ENCODE measurements at regions not wholly inside any gene's neighbourhood (a gene's known extent, or its start where the extent isn't known, plus 50 kb on each side); places are given as distances from the start of the nearest gene placed in this dataset.
A peak's percentile ranks its signal among the peaks of the same experiment; 100 is the strongest.
"Not testable (repeated sequence)": the region's sequence is repeated elsewhere in the genome, so short reads cannot be mapped to it uniquely, and the experiment has no call there.

DNA sequence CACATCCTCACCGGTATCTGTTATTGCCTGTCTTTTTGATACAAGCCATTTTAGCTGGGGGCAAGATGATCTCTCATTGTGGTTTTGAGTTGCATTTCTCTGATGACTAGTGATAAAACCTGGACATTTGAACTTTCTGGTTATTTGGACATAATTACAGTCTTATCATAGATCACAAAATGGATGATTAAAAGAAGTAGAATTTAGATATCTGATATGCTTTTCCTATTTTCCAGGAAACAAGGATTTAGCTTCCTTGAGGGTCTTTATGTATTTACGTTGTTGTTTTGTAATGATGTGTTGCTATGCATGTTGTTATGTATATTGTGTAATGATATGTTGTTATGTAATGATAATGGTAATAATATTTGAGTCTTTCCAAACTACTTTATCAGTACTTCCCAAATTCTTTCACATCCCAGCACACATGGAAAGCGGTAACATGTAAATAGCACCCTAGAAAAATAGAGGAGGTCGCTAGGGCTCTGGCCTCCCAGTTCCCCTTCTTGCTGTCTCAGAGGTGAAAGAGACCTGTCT lies 53.8 kb downstream of the GJD2 start:
- DNase-seq (ENCODE audit: low read depth), result no peak

DNA sequence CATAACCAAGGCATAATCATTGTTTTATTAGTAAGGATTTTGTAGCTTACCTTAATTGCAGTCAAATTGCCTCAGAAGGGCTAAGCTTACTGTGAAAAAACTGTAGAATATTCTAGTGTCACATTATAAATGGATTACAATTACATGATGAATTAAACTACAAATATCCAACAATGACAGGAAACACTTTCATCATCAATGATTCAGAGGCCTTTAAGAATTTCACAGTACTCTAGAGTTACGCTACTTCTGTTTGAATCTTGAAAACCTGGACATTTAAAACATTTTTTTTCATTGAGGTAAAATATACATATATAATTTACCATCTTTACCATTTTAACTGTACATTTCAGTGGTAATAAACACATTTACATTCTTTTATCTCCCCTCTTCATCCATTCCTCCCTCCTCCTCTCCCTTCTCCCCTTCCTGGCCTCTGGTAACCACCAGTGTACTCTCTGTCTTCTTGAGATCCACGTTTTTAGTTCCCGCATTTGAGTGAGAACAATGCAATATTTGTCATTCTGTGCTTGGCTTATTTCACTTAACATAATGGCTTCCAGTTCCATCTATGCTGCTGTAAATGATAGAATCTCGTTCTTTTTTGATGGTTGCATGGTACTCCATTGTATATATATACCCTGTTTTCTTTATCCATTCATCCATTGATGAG lies 54.7 kb downstream of the GJD2 start:
- DNase-seq (ENCODE audit: low read depth), result no peak

GRCh38 chr15:34696506-34696905 lies 58.3 kb downstream of the GJD2 start:
- no peak for DNase-seq (ENCODE audit: low read depth)

DNA sequence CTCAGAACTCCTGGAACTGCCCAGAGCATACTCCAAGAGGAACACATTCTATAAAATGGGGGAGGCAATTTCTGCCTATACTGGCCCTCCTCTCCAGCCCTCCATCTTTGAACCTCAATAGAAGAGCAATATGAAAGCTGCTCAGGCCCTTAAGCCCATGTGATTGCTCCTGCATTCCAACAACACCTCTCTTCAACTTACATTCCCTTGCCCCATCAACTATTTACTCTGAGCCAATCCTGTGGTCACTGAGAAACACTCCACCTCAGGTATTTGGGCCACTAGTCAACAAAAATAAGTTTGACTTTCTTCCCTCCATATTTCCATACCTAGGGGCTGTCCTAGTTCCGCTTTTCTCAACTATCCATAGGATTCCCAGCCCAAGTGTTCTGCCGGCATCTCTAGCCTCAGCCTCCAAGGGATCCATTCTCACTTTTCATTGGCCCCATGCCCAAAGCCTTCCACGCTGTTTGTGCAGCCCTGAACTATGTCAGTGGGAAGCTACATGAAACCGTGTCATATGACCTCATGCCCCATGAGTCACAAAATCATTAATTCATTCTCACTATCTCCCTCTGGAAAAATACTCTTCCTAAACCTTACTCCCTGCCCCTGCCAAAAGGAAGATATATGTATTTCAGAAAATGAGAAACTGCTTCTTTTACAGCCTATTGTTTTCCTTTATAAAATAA lies 61.6 kb downstream of the GJD2 start:
- no peak for DNase-seq (ENCODE audit: low read depth)

DNA sequence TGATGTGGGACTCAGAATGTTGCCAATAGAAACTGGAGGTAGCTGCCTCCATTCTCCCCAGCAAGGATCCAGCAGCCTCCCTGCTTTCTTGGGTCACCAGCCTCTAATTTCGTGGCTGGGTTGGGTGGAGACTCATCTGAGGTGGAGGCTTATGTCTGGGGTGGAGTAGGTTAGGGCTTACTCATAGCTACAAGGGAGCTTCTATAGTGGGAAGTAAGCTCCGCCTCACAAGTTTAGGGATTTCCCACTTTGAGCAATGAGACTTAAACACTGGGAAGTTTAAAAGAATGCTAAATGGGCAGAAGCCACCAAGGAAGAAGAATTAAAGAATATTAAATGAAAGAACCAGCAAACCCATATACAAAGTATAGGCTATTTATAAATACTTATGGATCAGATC lies 63.8 kb downstream of the GJD2 start:
- DNase-seq (ENCODE audit: low read depth), result no peak

DNA sequence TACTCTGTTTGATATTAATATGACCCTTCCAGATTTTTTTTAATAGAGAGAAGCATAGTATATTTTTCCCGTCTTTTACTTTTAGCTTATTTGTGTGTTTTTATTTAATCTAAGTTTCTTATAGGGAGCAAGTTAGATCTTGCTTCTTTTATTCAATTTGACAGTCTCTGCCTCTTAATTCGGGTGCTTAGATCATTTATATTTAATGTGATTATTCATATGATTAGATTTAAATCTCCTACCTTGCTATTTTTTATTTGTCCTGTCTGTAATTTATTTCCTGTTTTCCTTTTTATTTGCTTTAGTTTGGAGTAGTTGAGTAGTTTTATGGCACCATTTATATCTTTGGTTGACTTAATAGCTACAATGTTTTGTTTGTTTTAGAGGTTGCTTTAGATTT lies 66.1 kb downstream of the GJD2 start:
- DNase-seq (ENCODE audit: low read depth), result no peak

GRCh38 chr15:34684351-34684750 lies 70.4 kb downstream of the GJD2 start:
- no peak for DNase-seq (ENCODE audit: low read depth)

DNA sequence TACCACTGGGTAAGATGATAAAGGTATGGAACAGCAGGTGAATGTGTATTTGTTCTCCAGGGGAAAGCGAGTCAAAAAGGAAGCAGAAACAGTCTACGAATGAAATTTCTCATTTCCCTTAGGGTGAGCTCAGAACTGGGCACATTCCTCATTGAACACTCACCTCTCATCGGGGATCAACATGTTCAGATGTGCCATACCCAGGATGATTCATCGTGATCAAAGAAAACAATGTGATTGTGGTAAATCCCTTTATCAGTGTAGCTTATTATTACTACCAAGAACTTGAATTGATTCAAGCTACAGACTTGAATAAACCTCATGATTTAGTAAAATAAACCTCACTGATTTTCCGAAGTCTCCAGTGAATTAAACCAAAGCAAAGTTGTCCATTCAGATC lies 72.1 kb downstream of the GJD2 start:
- DNase-seq (ENCODE audit: low read depth), result peak; percentile 64

GRCh38 chr15:34679291-34679690 lies 75.5 kb downstream of the GJD2 start:
- no peak for DNase-seq (ENCODE audit: low read depth)

GRCh38 chr15:34673241-34673640 lies 81.6 kb downstream of the GJD2 start:
- DNase-seq (ENCODE audit: low read depth), result no peak

- no peak for DNase-seq (ENCODE audit: low read depth)
Measured at GRCh38 chr15:34665498-34666116, 82.2 kb upstream of the GOLGA8B start.

GRCh38 chr15:34664418-34664817 lies 81.0 kb upstream of the GOLGA8B start:
- no peak for DNase-seq (ENCODE audit: low read depth)

- no peak for DNase-seq (ENCODE audit: low read depth)
Measured at GRCh38 chr15:34663101-34663500, 79.7 kb upstream of the GOLGA8B start.

DNA sequence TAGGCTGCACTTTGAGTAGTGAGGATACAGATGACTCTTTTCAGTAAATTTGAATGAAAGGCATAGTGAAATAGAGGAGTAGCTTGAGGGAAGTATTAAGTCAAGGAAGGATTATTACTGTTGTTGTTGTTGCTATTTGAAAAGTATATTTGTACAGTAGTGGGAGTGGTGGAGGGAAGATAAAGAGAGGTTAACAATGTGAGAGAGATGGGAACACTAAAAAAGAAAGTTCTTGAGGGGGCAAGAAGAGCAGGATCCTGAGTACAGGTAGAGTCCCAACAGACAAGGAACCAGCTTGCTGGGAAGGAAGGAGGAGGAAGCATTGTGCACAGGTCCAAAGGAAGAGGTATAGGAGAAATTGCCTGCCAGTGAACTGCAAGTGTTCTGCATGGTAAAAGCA lies 75.6 kb upstream of the GOLGA8B start:
- DNase-seq (ENCODE audit: low read depth), result no peak

DNA sequence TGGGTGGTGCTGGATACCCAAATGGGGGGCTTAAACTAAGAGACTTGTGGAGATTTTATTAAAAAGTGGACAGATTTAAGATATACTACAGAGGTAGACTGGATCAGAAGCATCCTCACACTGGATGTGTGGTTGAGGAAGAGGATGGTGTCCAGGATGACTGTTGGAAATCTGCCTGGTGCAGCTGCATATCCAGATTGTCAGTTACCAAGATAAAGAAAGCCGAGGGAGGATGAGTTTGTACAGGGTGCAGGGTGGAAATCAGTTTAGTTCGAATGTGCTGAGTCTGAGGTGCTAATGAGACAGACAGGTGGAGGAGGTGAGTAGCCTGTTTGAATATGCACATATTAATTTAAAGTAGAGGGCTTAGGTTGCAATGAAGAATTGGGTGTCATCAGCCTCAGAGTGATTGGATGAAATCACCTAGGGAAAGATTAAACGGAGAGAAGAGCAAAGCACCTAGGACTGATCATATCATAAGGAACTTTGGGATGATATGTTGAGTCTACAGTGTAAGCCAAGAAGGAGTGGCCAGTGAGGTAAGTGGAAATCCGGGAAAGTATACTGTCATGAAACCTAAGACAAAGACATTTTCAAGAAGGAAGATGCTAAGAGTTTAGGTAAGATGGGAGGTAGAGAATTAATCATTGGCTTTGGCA lies 74.1 kb upstream of the GOLGA8B start:
- no peak for DNase-seq (ENCODE audit: low read depth)

- DNase-seq (ENCODE audit: low read depth), result no peak
Measured at GRCh38 chr15:34656005-34656796, 72.8 kb upstream of the GOLGA8B start.

- no peak for DNase-seq (ENCODE audit: low read depth)
Measured at GRCh38 chr15:34655326-34655725, 71.9 kb upstream of the GOLGA8B start.

DNA sequence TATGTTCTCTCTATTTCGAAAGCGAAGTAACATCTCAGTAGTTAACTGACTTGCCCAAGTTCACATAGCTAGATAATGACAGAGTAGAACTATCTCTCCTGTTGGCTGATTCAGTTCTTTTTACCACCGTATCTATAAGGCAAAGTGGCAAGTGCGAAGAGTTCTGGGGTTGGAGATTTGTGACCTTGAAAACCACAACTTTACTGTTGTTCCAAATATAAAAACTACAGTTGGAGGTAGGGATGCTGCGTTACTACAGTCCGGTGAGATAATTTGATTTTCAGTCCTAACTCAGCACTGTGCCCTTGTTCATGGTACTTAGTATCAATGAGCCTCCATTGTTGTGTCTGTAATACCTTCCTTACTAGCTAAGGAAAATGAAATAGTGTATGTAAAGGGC lies 71.2 kb upstream of the GOLGA8B start:
- DNase-seq (ENCODE audit: low read depth), result no peak

GRCh38 chr15:34653992-34654391 lies 70.5 kb upstream of the GOLGA8B start:
- no peak for DNase-seq (ENCODE audit: low read depth)

DNA sequence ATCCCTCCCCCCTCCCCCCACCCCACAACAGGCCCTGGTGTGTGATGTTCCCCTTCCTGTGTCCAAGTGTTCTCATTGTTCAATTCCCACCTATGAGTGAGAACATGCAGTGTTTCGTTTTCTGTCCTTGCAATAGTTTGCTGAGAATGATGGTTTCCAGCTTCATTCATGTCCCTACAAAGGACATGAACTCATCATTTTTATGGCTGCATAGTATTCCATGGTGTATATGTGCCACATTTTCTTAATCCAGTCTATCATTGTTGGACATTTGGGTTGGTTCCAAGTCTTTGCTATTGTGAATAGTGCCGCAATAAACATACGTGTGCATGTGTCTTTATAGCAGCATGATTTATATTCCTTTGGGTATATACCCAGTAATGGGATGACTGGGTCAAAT lies 69.9 kb upstream of the GOLGA8B start:
- DNase-seq (ENCODE audit: low read depth), result not testable (repeated sequence)

DNA sequence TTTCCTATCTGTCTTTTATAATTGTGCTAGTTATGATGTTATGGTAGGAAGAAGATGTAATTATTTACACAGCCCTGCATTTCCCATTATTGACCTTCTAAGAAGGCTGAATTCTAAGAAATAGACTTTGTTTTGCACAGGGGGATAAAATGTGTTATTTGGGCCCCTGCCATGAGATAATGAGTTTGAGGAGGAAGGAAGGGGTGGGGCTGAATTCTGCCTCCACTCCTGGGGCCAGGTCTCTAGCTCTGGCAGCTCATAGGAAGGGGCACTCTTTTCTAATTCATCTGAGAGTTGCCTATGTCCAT lies 69.2 kb upstream of the GOLGA8B start:
- no peak for DNase-seq (ENCODE audit: low read depth)
